GM12872 (cell line): ENCODE measurements at regions not wholly inside any gene's neighbourhood (a gene's known extent, or its start where the extent isn't known, plus 50 kb on each side); places are given as distances from the start of the nearest gene placed in this dataset.

ENCODE experiments used
- TF ChIP-seq, protein P1 (sequence below): IDR thresholded peaks from 3 replicates; pipeline ENCODE4 v1.5.1; 2011; ENCODE audit warnings: low read depth, mild to moderate bottlenecking, low read length, moderate library complexity; ENCODE audit not compliant: insufficient read depth

DNA sequence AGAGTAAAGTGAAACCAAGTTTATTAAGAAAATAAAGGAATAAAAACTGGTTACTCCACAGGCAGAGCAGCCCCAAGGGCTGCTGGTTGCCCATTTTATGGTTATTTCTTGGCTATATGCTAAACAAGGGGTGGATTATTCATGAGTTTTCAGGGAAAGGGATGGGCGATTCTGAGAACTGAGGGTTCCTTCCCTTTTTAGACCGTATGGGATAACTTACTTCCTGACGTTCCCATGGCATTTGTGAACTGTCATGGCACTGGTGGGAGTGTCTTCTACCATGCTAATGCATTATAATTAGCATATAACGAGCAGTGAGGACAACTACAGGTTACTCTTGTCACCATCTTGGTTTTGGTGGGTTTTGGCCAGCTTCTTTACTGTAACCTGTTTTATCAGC, 323.9 kb upstream of the PTGER4 start:
- TF ChIP-seq, protein P1, sequence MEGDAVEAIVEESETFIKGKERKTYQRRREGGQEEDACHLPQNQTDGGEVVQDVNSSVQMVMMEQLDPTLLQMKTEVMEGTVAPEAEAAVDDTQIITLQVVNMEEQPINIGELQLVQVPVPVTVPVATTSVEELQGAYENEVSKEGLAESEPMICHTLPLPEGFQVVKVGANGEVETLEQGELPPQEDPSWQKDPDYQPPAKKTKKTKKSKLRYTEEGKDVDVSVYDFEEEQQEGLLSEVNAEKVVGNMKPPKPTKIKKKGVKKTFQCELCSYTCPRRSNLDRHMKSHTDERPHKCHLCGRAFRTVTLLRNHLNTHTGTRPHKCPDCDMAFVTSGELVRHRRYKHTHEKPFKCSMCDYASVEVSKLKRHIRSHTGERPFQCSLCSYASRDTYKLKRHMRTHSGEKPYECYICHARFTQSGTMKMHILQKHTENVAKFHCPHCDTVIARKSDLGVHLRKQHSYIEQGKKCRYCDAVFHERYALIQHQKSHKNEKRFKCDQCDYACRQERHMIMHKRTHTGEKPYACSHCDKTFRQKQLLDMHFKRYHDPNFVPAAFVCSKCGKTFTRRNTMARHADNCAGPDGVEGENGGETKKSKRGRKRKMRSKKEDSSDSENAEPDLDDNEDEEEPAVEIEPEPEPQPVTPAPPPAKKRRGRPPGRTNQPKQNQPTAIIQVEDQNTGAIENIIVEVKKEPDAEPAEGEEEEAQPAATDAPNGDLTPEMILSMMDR = no peak

DNA sequence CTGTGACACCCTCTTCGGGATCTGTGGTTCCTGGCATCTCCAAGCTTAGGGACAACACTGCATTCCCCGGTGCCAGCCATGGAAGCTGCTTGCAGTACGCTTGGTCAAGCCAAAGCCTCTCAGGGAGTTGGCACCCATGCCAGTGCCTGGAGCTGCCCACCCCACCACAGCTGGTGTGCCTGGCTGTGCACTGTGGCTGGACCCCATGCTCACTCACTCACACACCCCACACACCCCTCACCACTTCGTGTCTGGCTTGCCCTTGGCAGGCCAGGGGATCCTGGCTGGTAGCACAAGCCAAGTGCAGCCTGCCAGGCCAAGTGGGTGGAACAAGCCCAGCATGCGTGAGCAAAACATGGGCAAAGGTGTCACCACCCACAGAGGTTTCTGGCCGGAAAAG, 324.5 kb upstream of the PTGER4 start:
- TF ChIP-seq, protein P1 = no peak

DNA sequence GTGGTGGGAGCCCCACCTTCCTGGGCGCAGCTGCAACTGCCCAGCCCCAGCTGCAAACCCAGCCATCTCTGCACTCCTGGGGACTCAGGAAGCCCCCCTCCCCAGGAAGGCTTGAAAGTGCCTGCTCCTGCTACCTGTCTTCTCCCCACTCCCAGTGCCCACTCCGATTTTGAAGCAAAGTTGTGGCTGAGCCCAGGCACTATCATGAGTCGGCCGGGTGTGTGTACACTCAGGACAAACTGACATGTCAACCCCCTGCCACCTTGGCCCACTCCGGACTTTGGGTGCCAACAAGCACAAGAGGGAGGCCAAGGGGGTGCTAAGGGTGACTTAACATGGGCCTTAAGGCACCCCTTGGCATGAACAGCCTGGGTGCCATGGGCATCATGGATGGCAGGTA, 325.5 kb upstream of the PTGER4 start:
- TF ChIP-seq, protein P1 = no peak

DNA sequence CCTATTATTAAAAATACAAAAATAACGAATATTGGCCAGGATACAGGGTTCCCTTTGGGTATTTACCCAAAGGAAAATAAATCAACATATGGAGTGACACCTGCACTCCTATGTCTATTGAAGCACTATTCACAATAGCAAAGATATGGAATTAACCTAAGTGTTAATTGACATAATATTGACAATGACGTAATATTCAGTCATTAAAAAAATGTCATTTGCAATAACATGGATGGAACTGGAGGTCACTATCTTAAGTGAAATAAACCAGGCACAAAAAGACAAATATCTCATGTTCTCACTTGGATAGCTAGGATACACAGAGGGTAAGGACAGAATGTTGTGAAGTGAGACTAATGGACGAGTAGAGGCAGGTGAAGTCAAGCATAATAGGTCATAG, 326.3 kb upstream of the PTGER4 start:
- TF ChIP-seq, protein P1 = no peak

DNA sequence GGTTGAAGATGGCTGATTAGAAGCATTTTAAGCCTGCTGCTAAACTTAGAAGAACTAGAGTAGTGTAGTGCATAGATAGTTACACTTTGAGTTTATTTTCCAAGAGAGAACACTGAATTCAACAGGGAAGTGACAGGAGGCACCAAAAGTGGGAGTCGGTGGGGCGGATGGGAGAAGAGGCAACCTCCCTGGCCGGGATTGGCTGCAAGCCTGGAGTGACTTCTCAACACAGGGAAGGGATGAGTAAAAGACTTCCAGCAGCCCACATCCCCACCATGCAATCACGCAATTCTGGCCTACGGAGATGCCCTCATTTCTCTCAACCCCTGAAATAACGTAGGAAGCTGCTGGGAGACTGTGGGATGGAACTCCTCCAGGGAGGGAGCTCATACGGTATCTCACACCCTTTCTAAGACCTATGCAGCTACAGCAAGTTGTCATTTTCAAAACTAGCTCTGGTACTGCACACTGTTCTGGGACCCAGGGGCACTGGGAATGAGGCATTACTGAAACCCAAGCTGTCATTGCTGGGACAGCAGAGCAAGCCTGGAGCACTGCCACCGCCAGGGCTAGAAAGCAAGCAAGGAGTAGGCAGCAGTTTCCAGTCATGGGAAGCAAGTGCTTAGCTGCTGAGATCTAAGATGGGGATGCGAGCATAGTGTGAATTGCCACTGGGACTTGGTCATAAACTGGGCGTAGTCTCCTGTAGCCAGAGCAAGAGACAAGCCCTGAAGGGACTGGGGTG, 331.6 kb upstream of the PTGER4 start:
- TF ChIP-seq, protein P1 = no peak

DNA sequence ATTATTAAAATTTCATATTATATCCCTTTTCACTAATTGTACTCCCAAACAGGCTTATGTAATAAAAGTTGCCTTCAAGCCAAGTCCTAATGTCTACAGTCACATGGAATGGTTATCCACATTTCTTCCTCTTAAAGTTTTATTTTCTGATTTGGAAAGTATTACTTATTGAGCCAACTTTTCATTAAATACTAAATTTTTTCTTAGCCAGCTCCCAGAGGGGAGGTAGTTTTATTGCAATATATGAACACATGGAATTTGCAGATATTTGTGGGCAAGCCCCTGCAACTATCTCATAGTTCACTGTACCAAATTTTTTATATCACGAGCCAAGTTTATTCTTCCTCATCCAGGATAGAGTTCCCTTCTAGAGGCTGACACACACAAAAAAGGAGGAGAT, 332.8 kb upstream of the PTGER4 start:
- TF ChIP-seq, protein P1 = no peak

DNA sequence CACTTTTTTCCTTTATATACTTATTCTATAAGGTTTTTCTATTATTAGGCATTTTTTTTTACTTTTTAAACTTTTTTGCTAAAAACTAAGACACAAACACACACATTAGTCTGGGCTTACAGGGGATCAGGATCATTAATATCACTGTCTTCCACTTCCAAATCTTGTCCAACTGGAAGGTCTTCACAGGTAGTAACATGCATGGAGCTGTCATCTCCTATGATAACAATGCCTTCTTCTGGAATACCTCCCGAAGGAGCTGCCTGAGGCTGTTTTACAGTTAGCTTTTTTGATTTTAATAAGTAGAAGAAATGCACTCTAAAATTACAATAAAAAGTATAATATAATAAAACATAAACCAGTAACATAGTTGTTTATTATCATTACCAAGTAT, 345.5 kb upstream of the PTGER4 start:
- TF ChIP-seq, protein P1 = no peak
